CD8-positive, alpha-beta memory T cell (primary cell): ENCODE measurements at regions not wholly inside any gene's neighbourhood (a gene's known extent, or its start where the extent isn't known, plus 50 kb on each side); places are given as distances from the start of the nearest gene placed in this dataset.
"Not testable (repeated sequence)": the region's sequence is repeated elsewhere in the genome, so short reads cannot be mapped to it uniquely, and the experiment has no call there.

Experiments
- CTCF ChIA-PET: fragments of 350-600 bp; sonication (Branson Sonifier 250); formaldehyde crosslinking; loops from one replicate; lab custom pipeline; 2021; ENCODE audit warnings: antibody characterized with exemption; lab: Charles Lee
- POLR2A ChIA-PET: fragments of 350-600 bp; sonication (Branson Sonifier 250); formaldehyde crosslinking; loops from one replicate; lab custom pipeline; 2021; ENCODE audit warnings: antibody characterized with exemption; lab: Charles Lee
- DNase-seq, 5 donors: peaks; one replicate each; pipeline versions ENCODE4 v3.0.0 to v3.0.0-alpha.2; 2020 to 2022; ENCODE audit warnings: mixed read lengths in 1 of 5
- H3K27ac ChIP-seq: one replicate; pipeline ENCODE4 v1.7.0; 2013; ENCODE audit warnings: low read depth, mild to moderate bottlenecking, low read length, moderate library complexity
- H3K27me3 ChIP-seq: 2 replicates; pipeline ENCODE4 v1.7.0; 2013; ENCODE audit warnings: low read length, mild to moderate bottlenecking; ENCODE audit not compliant: insufficient read depth, poor library complexity, severe bottlenecking
- H3K36me3 ChIP-seq: 2 replicates; pipeline ENCODE4 v1.7.0; 2013; ENCODE audit warnings: mild to moderate bottlenecking, low read length, moderate library complexity; ENCODE audit not compliant: insufficient read depth
- H3K4me1 ChIP-seq: 2 replicates; pipeline ENCODE4 v1.7.0; 2013; ENCODE audit warnings: mild to moderate bottlenecking, low read length, moderate library complexity; ENCODE audit not compliant: insufficient read depth
- H3K4me3 ChIP-seq: 2 replicates; pipeline ENCODE4 v1.7.0; 2013; ENCODE audit warnings: mild to moderate bottlenecking, low read length
- H3K9me3 ChIP-seq: 2 replicates; pipeline ENCODE4 v1.7.0; 2013; ENCODE audit warnings: mild to moderate bottlenecking, low read length
- H3K27ac Mint-ChIP-seq, 8 donors: one replicate each; pipeline ENCODE4 v1.8.0; 2020 to 2021; ENCODE audit warnings: mixed read lengths in 8 of 8, mild to moderate bottlenecking in 6 of 8, inconsistent platforms in 3 of 8, moderate library complexity in 3 of 8
- H3K27me3 Mint-ChIP-seq, 2 donors: one replicate each; pipeline ENCODE4 v1.8.0; 2020 to 2021; ENCODE audit warnings: mixed read lengths in 2 of 2, mild to moderate bottlenecking in 1 of 2, moderate library complexity in 1 of 2
- H3K36me3 Mint-ChIP-seq, 3 donors: one replicate each; pipeline ENCODE4 v1.8.0; 2020 to 2021; ENCODE audit warnings: mixed read lengths in 3 of 3, inconsistent platforms in 1 of 3, mild to moderate bottlenecking in 1 of 3
- H3K4me1 Mint-ChIP-seq, 3 donors: one replicate each; pipeline ENCODE4 v1.8.0; 2020 to 2021; ENCODE audit warnings: mixed read lengths in 3 of 3, inconsistent platforms in 1 of 3, mild to moderate bottlenecking in 1 of 3
- H3K4me3 Mint-ChIP-seq, 7 donors: one replicate each; pipeline ENCODE4 v1.8.0; 2020 to 2021; ENCODE audit warnings: mixed read lengths in 7 of 7, mild to moderate bottlenecking in 6 of 7, moderate library complexity in 4 of 7, inconsistent platforms in 2 of 7
- H3K9me3 Mint-ChIP-seq, 5 donors: one replicate each; pipeline ENCODE4 v1.8.0; 2020 to 2022; ENCODE audit warnings: mixed read lengths in 5 of 5, mild to moderate bottlenecking in 3 of 5, moderate library complexity in 2 of 5, inconsistent platforms in 1 of 5

GRCh38 chr10:61192589-61192988, 248.6 kb upstream of the RHOBTB1 start:
- H3K4me1 ChIP-seq, DNase-seq, H3K27ac Mint-ChIP-seq, H3K36me3 ChIP-seq, H3K9me3 ChIP-seq, POLR2A ChIA-PET, H3K27me3 Mint-ChIP-seq, H3K9me3 Mint-ChIP-seq, H3K27me3 ChIP-seq, CTCF ChIA-PET, H3K27ac ChIP-seq, H3K36me3 Mint-ChIP-seq, H3K4me1 Mint-ChIP-seq, H3K4me3 Mint-ChIP-seq, H3K4me3 ChIP-seq: not testable (repeated sequence)

- Histone ChIP-seq H3K9me3 (no peaks in the 10 kb centered on the region), H3K4me1 (no peaks in the 10 kb centered on the region), H3K36me3 (no peaks in the 10 kb centered on the region), H3K27me3 (no peaks in the 10 kb centered on the region), H3K4me3 (no peak overlapping the region), H3K27ac (no peak overlapping the region)
- Mint-ChIP-seq H3K4me1 (no peaks in the 10 kb centered on the region), H3K27me3 (peaks cover 0 to 10% of the 10 kb centered on the region in 2 donors), H3K9me3 (peaks cover 0 to 6% (median 3%) of the 10 kb centered on the region in 5 donors), H3K27ac (no peak overlapping the region), H3K36me3 (no peaks in the 10 kb centered on the region), H3K4me3 (no peak overlapping the region)
- no peak for DNase-seq
- CTCF ChIA-PET = no interaction called here
- POLR2A ChIA-PET = no interaction called here
These were observed 248.1 kb upstream of the RHOBTB1 start for GRCh38 chr10:61192042-61192441.

- no peaks in the 10 kb centered on the region for H3K36me3 Mint-ChIP-seq
- H3K27ac Mint-ChIP-seq = no peak overlapping the region
- H3K4me1 ChIP-seq = no peaks in the 10 kb centered on the region
- no peaks in the 10 kb centered on the region for H3K9me3 ChIP-seq
- no peak overlapping the region for H3K4me3 Mint-ChIP-seq
- H3K9me3 Mint-ChIP-seq = peaks cover 0 to 6% (median 4%) of the 10 kb centered on the region in 5 donors
- peaks cover 0 to 10% of the 10 kb centered on the region in 2 donors for H3K27me3 Mint-ChIP-seq
- no peaks in the 10 kb centered on the region for H3K36me3 ChIP-seq
- CTCF ChIA-PET = no interaction called here
- H3K4me1 Mint-ChIP-seq = no peaks in the 10 kb centered on the region
- H3K4me3 ChIP-seq = no peak overlapping the region
- H3K27ac ChIP-seq = no peak overlapping the region
- POLR2A ChIA-PET = no interaction called here
- no peaks in the 10 kb centered on the region for H3K27me3 ChIP-seq
- no peak for DNase-seq
These were observed 245.9 kb upstream of the RHOBTB1 start for GRCh38 chr10:61189912-61190311.

- no peaks in the 10 kb centered on the region for H3K4me1 ChIP-seq
- ChIA-PET CTCF (no interaction called here), POLR2A (no interaction called here)
- peaks cover 0 to 6% (median 4%) of the 10 kb centered on the region in 5 donors for H3K9me3 Mint-ChIP-seq
- H3K36me3 Mint-ChIP-seq = no peaks in the 10 kb centered on the region
- no peak overlapping the region for H3K27ac Mint-ChIP-seq
- no peaks in the 10 kb centered on the region for H3K27me3 ChIP-seq
- no peaks in the 10 kb centered on the region for H3K4me1 Mint-ChIP-seq
- no peak overlapping the region for H3K4me3 Mint-ChIP-seq
- no peaks in the 10 kb centered on the region for H3K36me3 ChIP-seq
- H3K27ac ChIP-seq = no peak overlapping the region
- no peaks in the 10 kb centered on the region for H3K9me3 ChIP-seq
- DNase-seq = no peak
- no peak overlapping the region for H3K4me3 ChIP-seq
- H3K27me3 Mint-ChIP-seq = peaks cover 0 to 10% of the 10 kb centered on the region in 2 donors
These were observed 244.7 kb upstream of the RHOBTB1 start for GRCh38 chr10:61188691-61189090.

- H3K4me3 ChIP-seq = no peak overlapping the region
- Mint-ChIP-seq H3K27me3 (peaks cover 0 to 8% of the 10 kb centered on the region in 2 donors), H3K9me3 (peaks cover 0 to 5% (median 3%) of the 10 kb centered on the region in 5 donors), H3K4me3 (no peak overlapping the region), H3K27ac (no peak overlapping the region), H3K4me1 (no peaks in the 10 kb centered on the region), H3K36me3 (no peaks in the 10 kb centered on the region)
- H3K4me1 ChIP-seq = no peaks in the 10 kb centered on the region
- no peak for DNase-seq
- H3K27ac ChIP-seq = no peak overlapping the region
- no peaks in the 10 kb centered on the region for H3K36me3 ChIP-seq
- ChIA-PET POLR2A (no interaction called here), CTCF (no interaction called here)
- no peaks in the 10 kb centered on the region for H3K27me3 ChIP-seq
- no peaks in the 10 kb centered on the region for H3K9me3 ChIP-seq
These were observed 244.1 kb upstream of the RHOBTB1 start for GRCh38 chr10:61188101-61188500.

- Mint-ChIP-seq H3K27ac (no peak overlapping the region), H3K9me3 (peaks cover 0 to 4% (median 3%) of the 10 kb centered on the region in 5 donors), H3K4me1 (no peaks in the 10 kb centered on the region), H3K4me3 (no peak overlapping the region), H3K36me3 (no peaks in the 10 kb centered on the region), H3K27me3 (peaks cover 0 to 4% of the 10 kb centered on the region in 2 donors)
- no peak for DNase-seq
- H3K4me1 ChIP-seq = no peaks in the 10 kb centered on the region
- no peaks in the 10 kb centered on the region for H3K27me3 ChIP-seq
- H3K4me3 ChIP-seq = no peak overlapping the region
- no peak overlapping the region for H3K27ac ChIP-seq
- H3K36me3 ChIP-seq = no peaks in the 10 kb centered on the region
- POLR2A ChIA-PET = no interaction called here
- CTCF ChIA-PET = no interaction called here
- H3K9me3 ChIP-seq = no peaks in the 10 kb centered on the region
These were observed 243.6 kb upstream of the RHOBTB1 start for GRCh38 chr10:61187601-61188000.

- no peak overlapping the region for H3K4me3 Mint-ChIP-seq
- DNase-seq = no peak
- H3K9me3 Mint-ChIP-seq = peaks cover 0 to 4% (median 2%) of the 10 kb centered on the region in 5 donors
- Histone ChIP-seq H3K36me3 (no peaks in the 10 kb centered on the region), H3K27ac (no peak overlapping the region), H3K9me3 (no peaks in the 10 kb centered on the region), H3K4me1 (no peaks in the 10 kb centered on the region), H3K27me3 (no peaks in the 10 kb centered on the region), H3K4me3 (no peak overlapping the region)
- H3K27me3 Mint-ChIP-seq = peaks cover 0 to 3% of the 10 kb centered on the region in 2 donors
- H3K4me1 Mint-ChIP-seq = no peaks in the 10 kb centered on the region
- no peak overlapping the region for H3K27ac Mint-ChIP-seq
- ChIA-PET POLR2A (no interaction called here), CTCF (no interaction called here)
- no peaks in the 10 kb centered on the region for H3K36me3 Mint-ChIP-seq
These were observed 242.4 kb upstream of the RHOBTB1 start for GRCh38 chr10:61186408-61186807.

GRCh38 chr10:61184429-61184828, 240.4 kb upstream of the RHOBTB1 start:
- Histone ChIP-seq H3K9me3 (no peaks in the 10 kb centered on the region), H3K4me1 (no peaks in the 10 kb centered on the region), H3K4me3 (no peak overlapping the region), H3K36me3 (no peaks in the 10 kb centered on the region), H3K27me3 (no peaks in the 10 kb centered on the region), H3K27ac (no peak overlapping the region)
- H3K27ac Mint-ChIP-seq = no peak overlapping the region
- no peaks in the 10 kb centered on the region for H3K27me3 Mint-ChIP-seq
- no peaks in the 10 kb centered on the region for H3K4me1 Mint-ChIP-seq
- CTCF ChIA-PET = interaction anchor here (1.0 kb wide), 1 partner anchor 12 kb away, joined by 3 read pairs; no protein-coding TSS in a partner anchor
- no peak overlapping the region for H3K4me3 Mint-ChIP-seq
- peaks cover 0 to 4% (median 0%) of the 10 kb centered on the region in 5 donors for H3K9me3 Mint-ChIP-seq
- H3K36me3 Mint-ChIP-seq = no peaks in the 10 kb centered on the region
- POLR2A ChIA-PET = no interaction called here
- DNase-seq = no peak

- CTCF ChIA-PET = interaction anchor here (1.0 kb wide), 1 partner anchor 13 kb away, joined by 3 read pairs; no protein-coding TSS in a partner anchor
- no peak overlapping the region for H3K4me3 Mint-ChIP-seq
- no peaks in the 10 kb centered on the region for H3K36me3 Mint-ChIP-seq
These were observed 240.0 kb upstream of the RHOBTB1 start for GRCh38 chr10:61183967-61184366.

More at GRCh38 chr10:61183967-61184366, 240.0 kb upstream of the RHOBTB1 start:
- no peaks in the 10 kb centered on the region for H3K27me3 ChIP-seq
- H3K27me3 Mint-ChIP-seq = no peaks in the 10 kb centered on the region
- DNase-seq = no peak
- H3K4me1 ChIP-seq = no peaks in the 10 kb centered on the region
- no peak overlapping the region for H3K27ac Mint-ChIP-seq
- H3K27ac ChIP-seq = no peak overlapping the region
- no peak overlapping the region for H3K4me3 ChIP-seq
- H3K36me3 ChIP-seq = no peaks in the 10 kb centered on the region
- H3K4me1 Mint-ChIP-seq = no peaks in the 10 kb centered on the region
- peaks cover 0 to 4% (median 0%) of the 10 kb centered on the region in 5 donors for H3K9me3 Mint-ChIP-seq
- POLR2A ChIA-PET = no interaction called here
- H3K9me3 ChIP-seq = no peaks in the 10 kb centered on the region
